ENCODE measurements at regions not wholly inside any gene's neighbourhood (a gene's known extent, or its start where the extent isn't known, plus 50 kb on each side); places are given as distances from the start of the nearest gene placed in this dataset.

DNA sequence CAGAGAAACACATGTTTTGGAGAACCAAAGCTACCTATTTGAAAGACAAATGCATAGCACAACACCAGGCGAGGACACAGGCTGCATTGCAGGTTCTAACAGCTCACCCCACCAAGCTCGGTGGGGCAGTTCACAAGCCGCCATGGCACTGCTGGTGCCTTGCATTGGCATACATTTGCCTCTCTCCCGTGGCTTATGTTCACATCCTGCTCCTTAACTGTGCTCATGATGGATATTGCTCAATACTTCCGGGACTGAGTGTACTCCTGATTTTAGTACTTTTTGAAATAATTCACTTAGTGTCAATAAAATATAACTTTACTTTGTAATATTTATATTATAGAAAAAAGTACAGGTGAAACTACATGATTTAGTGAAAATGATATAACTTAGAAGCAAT lies 1187.4 kb upstream of the NCAM2 start:
- Histone ChIP-seq H4K20me1 (ENCODE audit: insufficient read depth, low read length) (no peaks in the 10 kb centered on the region), H3K9ac (ENCODE audit: low read length) (no peak overlapping the region), H3K79me2 (ENCODE audit: low read length) (no peaks in the 10 kb centered on the region), H3K4me3 (ENCODE audit: low read length) (no peak overlapping the region), H3K27me3 (replicated peaks; ENCODE audit: insufficient read depth, low read length) (no peaks in the 10 kb centered on the region), H3F3A (ENCODE audit: insufficient read depth, low read length) (no peaks in the 10 kb centered on the region), H3K9me2 (replicated peaks; ENCODE audit: insufficient read depth, low read length) (no peaks in the 10 kb centered on the region), H3K36me3 (replicated peaks; ENCODE audit: insufficient read depth, low read length) (no peaks in the 10 kb centered on the region), H3K4me2 (ENCODE audit: low read depth, low read length) (no peak overlapping the region), H3K27ac (ENCODE audit: low read length) (no peak overlapping the region), H2AFZ (ENCODE audit: low read length) (no peak overlapping the region), H3K9me3 (replicated peaks; ENCODE audit: insufficient read depth, low read length) (no peaks in the 10 kb centered on the region), H3K4me1 (ENCODE audit: low read length) (no peaks in the 10 kb centered on the region)
- DNase-seq, result no peak
- no peak for TF ChIP-seq CTCF (IDR thresholded peaks at IDR 0.05; ENCODE audit: low read length)
- TF ChIP-seq EZH2phosphoT487 (IDR thresholded peaks at IDR 0.05; ENCODE audit: low read length), result no peak
- no peak for TF ChIP-seq EZH2 (optimal IDR thresholded peaks at IDR 0.05; ENCODE audit: low read depth, low read length)

DNA sequence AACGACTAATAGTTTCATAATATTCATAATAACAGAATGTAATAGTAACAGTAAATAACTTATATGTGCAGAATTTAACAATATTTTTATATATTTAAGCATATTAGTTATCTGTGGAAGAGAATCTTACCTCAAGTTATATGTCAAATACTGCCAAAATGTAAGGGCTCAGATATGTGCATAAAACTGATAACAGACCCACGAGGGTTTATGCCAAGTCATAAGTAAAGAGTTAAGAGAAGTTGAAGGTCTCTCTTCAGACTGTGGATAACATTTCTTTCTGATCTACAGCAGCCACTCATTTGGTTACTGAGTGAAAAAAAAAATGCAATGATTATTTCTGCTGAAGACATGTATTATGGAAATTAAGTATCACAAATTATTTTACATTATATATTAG lies 1167.8 kb upstream of the NCAM2 start:
- no peak overlapping the region for H3K9ac ChIP-seq (ENCODE audit: low read length)
- H3K4me1 ChIP-seq (ENCODE audit: low read length), result no peaks in the 10 kb centered on the region
- no peaks in the 10 kb centered on the region for H3K36me3 ChIP-seq (replicated peaks; ENCODE audit: insufficient read depth, low read length)
- no peak overlapping the region for H3K27ac ChIP-seq (ENCODE audit: low read length)
- no peaks in the 10 kb centered on the region for H3K9me3 ChIP-seq (replicated peaks; ENCODE audit: insufficient read depth, low read length)
- no peak overlapping the region for H3K4me2 ChIP-seq (ENCODE audit: low read depth, low read length)
- no peak overlapping the region for H2AFZ ChIP-seq (ENCODE audit: low read length)
- no peak overlapping the region for H3K4me3 ChIP-seq (ENCODE audit: low read length)
- no peaks in the 10 kb centered on the region for H3K79me2 ChIP-seq (ENCODE audit: low read length)
- no peak for TF ChIP-seq EZH2phosphoT487 (IDR thresholded peaks at IDR 0.05; ENCODE audit: low read length)
- no peak for TF ChIP-seq CTCF (IDR thresholded peaks at IDR 0.05; ENCODE audit: low read length)
- TF ChIP-seq EZH2 (optimal IDR thresholded peaks at IDR 0.05; ENCODE audit: low read depth, low read length), result no peak
- DNase-seq, result no peak
- H3K9me2 ChIP-seq (replicated peaks; ENCODE audit: insufficient read depth, low read length), result no peaks in the 10 kb centered on the region
- no peaks in the 10 kb centered on the region for H3F3A ChIP-seq (ENCODE audit: insufficient read depth, low read length)
- no peaks in the 10 kb centered on the region for H3K27me3 ChIP-seq (replicated peaks; ENCODE audit: insufficient read depth, low read length)
- no peaks in the 10 kb centered on the region for H4K20me1 ChIP-seq (ENCODE audit: insufficient read depth, low read length)

DNA sequence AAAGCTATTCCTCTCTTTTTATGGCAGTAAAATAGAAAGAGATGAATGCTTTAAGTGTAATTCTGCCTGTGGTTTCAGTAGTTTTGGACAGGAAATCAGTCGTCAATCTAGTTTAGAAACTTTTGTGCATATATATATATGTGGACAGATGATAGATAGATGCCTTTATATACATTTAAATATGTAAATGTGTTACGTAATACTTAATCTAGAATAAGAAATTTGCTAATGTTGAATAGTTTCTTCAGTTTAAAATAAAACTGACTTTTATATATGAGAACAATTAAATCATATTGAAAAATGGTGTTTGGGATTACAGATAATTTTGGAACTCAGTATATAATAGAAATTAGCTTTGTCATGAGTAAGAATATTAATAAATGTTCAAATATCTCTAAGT lies 1165.7 kb upstream of the NCAM2 start:
- Histone ChIP-seq H3K27me3 (replicated peaks; ENCODE audit: insufficient read depth, low read length) (no peaks in the 10 kb centered on the region), H3K9me2 (replicated peaks; ENCODE audit: insufficient read depth, low read length) (no peaks in the 10 kb centered on the region), H4K20me1 (ENCODE audit: insufficient read depth, low read length) (no peaks in the 10 kb centered on the region), H3K4me3 (ENCODE audit: low read length) (no peak overlapping the region), H3K9me3 (replicated peaks; ENCODE audit: insufficient read depth, low read length) (no peaks in the 10 kb centered on the region), H3K79me2 (ENCODE audit: low read length) (no peaks in the 10 kb centered on the region), H3K4me2 (ENCODE audit: low read depth, low read length) (no peak overlapping the region), H3F3A (ENCODE audit: insufficient read depth, low read length) (no peaks in the 10 kb centered on the region), H3K27ac (ENCODE audit: low read length) (no peak overlapping the region), H3K4me1 (ENCODE audit: low read length) (no peaks in the 10 kb centered on the region), H3K9ac (ENCODE audit: low read length) (no peak overlapping the region), H2AFZ (ENCODE audit: low read length) (no peak overlapping the region), H3K36me3 (replicated peaks; ENCODE audit: insufficient read depth, low read length) (no peaks in the 10 kb centered on the region)
- DNase-seq, result no peak
- TF ChIP-seq EZH2 (optimal IDR thresholded peaks at IDR 0.05; ENCODE audit: low read depth, low read length), result no peak
- TF ChIP-seq EZH2phosphoT487 (IDR thresholded peaks at IDR 0.05; ENCODE audit: low read length), result no peak
- no peak for TF ChIP-seq CTCF (IDR thresholded peaks at IDR 0.05; ENCODE audit: low read length)

Data from MM.1S (cell line).